ENCODE measurements at regions not wholly inside any gene's neighbourhood (a gene's known extent, or its start where the extent isn't known, plus 50 kb on each side); places are given as distances from the start of the nearest gene placed in this dataset.

DNA sequence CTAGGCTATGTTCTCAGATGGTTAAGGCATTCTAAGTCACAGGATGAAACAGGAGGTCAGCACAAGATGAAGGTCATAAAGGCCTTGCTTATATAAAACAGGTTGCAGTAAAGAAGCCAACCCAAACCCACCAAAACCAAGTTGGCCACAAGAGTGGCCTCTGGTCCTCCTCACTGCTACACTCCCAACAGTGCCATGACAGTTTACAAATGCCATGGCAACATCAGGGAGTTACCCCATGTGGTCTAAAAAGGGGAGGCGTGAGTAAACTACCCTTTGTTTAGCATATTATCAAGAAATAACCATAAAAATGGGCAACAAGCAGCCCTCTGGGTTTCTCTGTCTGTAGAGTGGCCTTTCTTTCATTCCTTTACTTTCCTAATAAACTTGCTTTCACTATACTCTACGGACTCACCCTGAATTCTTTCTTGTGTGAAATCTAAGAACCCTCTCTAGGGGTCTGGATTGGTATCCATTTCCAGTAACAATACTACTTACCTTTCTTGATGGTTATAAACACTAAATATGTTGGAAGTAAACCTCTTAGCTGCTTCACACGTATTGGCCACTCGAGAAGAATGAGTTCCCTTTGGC lies 1237.9 kb downstream of the FAM181B start:
- DNase-seq: no peak

DNA sequence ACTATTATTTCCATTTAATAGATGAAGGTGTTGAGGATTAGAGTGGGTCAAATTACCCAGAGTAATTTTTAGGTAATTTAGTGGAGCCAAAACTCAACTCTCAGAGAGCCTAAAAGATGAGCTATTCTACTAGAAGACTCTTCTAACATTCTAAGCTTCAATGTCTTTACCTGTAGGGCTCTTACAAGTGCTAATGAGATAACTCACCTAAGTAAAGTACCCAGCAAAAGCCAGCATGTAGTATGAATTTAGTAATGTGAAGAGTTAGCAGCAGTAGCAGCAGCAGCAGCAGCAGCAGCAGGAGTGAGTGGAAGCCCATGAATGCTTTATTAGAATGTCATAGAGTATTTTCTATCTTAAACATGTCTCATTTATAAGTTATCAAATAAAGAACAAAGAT lies 1239.2 kb downstream of the FAM181B start:
- no peak for DNase-seq

DNA sequence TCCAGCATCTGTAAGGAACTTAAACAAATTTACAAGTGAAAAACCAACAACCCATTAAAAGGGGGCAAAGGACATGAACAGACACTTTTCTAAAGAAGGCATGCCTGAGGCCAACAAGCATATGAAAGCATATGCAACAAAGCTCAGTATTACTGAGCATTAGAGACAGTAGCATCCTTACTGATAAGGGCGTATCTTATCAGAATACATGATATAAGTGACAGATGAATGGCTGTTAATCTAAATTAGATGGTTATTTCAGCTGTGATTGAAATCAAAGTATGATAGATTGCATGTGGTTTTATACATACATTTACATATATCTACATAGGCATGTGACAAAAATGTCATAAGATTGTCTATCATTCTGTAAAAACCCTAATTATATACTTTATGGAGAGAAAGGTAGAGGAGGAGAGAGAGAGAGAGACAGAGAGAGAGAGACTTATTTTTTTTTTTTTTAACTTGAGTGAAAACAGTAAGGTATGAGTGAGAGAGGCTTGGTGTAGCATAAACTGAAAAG lies 1240.7 kb downstream of the FAM181B start:
- no peak for DNase-seq

DNA sequence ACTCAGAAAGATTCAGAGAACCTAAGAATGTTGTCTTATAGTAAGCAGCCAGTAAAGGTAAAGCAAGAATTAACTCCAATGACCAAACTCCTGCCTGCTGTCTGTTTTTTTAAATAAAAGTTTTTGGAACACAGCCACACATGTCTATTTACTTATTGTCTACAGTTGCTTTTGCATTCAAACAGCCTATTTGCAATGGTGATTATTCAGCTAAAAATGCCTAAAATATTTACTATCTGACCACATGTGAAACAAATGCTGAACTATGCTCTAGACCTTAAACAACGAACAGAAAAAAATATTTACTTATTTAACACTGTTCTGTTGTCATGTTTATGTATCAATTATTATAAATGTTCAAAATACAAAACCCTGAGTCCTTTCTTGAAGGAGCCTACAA lies 1246.6 kb downstream of the FAM181B start:
- no peak for DNase-seq

DNA sequence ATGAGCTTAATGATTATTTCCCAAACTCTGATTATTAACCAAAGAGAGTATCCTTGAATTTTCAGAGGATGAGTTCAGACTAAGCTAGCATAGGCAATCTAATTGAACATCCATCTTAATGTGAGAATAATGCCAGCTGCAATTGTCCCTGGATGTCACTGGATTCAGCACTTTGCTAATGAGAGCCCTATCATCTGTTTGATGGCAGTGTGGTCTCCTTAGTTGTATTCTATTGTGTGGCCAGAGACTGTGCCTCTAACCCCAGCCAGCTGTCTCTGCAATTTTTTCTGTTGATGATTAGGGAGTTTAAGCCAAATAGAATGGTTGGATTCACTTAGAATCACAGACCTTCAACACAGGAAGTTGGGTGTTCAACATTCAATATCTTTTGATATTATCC lies 1249.5 kb downstream of the FAM181B start:
- no peak for DNase-seq

DNA sequence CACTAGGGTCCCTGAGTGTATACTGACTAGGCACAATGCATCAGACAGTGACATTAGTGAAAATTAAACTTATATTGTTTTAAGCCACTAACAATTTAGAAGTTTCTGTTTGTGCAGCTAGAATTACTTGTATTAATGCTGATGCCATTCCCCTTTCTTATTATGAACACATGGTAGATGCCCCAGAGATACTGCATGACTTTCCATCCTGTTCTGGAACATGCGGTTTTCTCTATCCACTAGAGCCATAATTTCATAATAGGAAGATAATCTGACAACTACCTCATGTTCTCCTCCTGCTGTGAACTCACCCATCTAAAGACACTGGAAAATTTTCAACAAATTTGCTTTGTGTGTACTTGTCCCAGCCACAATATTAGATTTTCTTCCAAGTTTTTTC lies 1256.4 kb downstream of the FAM181B start:
- DNase-seq: no peak

DNA sequence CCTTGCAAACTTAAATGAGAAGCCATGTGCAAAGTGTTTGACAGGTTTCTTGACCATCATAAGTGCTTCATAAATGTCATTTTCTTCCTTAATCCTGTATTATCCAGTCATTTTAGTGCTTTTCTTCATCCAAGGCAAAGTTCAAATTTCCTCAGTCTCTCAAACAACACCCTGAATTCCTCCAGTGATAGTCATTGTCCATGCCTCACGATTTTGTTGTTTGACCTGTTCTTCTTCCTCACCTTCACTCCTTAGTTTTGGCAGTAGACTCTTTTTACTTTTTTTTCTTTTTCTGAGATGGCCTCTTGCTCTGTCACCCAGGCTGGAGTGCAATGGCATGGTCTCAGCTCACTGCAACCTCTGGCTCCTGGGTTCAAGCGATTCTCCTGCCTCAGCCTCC lies 1257.3 kb downstream of the FAM181B start:
- DNase-seq: no peak

DNA sequence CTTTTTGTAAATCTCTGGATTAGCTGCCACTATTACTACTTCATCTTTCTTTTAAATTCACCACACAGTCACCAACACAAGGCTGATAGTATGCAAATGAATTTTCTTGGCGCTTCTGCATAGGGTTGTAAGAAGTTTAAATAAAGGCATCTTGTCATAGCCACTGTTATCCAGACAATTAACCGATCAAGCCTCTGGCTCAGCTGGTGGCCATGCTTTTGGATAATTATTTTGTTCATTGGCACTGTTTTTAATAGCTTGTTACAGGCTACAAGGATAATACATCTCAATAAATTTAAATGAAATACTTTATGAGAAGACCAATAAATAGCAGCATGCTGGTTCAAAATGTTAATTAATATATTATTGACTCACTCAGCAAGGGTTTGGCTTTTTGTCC lies 1261.0 kb downstream of the FAM181B start:
- DNase-seq: no peak

DNA sequence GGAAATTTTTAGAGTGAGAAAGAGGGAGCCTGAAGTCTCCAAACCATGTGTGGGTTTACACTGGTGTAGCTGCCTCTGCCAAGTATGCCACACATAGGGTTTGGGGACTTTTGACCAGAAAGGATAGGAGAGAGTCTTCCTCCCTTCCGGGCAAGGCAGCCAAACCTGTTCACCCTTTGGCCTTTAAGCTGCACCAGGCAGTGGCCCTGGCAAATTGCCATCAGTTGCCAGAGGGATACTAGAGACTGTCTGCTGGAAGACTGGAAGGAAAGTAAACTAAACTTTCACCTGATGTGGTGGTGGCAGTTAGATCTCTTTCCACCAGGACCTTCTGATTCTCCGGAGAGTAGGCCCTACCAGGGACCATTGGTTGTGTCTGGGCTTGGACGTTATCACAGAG lies 1263.2 kb downstream of the FAM181B start:
- no peak for DNase-seq

DNA sequence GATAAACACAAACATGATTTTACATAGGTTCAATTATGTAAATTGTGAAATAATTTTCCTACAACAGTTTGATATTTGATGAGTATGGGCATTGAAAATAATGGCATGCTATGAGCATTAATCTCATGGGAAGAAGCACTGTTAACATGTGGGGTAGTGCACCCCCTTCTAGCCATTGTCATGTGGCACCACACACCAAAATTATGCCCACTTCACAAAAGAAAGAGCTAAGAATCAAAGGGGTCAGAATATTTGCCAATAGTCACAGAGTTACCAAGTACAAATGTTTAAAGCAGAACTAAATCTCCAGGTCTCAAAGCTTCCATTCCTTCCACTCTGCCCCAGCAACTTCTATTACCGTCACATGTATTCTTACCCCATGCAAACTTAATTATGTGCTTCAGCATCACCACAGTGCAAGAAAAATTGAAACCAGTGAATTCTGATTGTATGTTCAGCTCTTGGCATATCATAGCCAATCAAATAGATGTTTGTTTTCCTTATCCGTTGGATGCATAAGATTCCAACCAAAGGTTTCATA lies 1273.8 kb downstream of the FAM181B start:
- DNase-seq: no peak

DNA sequence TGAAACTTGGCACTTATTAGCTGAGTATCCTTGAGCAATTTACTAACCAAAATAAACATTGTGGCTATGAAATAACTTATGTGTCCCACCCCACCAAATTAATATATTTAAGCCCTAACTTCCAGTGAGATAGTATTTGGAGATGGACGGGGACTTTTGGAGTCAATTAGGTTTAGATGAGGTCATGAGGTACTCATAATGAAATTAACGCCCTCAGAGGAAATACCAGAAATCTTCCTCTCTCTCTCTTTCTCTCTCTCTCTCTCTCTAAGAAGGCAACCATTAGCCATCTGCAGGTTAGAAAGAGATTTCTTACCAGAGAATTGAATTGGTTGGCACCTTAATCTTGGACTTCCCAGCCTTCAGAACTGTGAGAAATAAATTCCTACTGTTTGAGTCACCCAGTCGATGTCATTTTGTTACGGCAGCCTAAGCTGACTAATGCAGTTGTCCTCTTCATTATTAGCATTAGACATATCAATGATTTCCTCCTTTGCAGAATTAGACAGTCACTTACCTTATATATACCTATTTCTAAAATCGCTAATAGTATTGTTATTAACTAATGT lies 1284.0 kb downstream of the FAM181B start:
- DNase-seq: no peak

DNA sequence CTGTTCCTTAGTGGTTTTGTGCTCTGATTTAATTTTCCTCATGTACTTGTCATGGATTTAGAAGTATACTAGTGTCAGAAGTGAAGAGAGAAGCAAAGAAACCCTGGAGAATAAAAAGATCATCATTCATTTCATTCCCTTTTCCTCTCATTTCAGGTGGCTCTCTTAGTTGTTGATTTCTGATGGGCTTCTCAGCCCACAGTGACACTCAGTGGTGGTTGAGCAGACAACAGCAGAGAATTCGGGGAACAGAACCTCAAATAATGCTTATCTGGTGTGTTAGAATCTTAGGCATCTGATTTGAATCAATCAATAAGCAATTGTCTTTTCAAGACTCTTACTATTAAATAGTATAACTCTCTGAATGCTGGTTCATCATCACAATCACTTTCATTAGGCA lies 1289.4 kb downstream of the FAM181B start:
- DNase-seq: no peak

DNA sequence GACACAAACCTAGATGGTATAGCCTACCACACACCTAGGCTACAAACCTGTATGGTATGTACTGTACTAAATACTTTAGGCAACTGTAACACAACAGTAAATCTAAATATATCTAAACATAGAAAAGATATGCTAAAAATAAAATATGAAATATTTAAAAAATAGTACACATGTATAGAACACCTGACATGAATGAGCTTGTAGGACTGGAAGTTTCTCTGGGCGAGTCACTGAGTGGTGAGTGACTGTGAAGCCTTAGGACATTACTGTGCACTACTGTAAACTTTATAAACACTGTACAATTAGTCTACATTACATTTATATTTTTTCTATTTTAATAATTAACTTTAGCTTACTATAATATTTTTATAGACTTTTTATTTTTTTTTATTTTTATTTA lies 1301.3 kb downstream of the FAM181B start:
- no peak for DNase-seq

DNA sequence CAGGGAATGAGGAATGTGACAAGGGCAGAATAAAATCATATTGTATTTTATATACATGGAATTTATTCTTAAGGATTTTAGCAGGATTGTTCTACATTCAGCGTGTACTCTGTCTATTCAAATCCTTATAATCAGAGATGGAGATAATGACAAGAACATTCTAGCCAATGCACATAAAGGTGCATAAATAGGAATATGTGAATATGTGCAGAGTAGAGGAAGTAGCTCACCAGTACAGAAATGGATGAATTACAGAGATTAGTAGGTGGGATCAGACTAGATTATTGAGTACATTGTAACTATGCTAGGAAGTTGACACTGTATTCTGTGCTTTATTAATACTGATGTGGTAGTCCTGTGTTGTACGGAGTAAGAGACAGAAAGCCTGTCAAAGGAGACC lies 1308.8 kb downstream of the FAM181B start:
- no peak for DNase-seq

DNA sequence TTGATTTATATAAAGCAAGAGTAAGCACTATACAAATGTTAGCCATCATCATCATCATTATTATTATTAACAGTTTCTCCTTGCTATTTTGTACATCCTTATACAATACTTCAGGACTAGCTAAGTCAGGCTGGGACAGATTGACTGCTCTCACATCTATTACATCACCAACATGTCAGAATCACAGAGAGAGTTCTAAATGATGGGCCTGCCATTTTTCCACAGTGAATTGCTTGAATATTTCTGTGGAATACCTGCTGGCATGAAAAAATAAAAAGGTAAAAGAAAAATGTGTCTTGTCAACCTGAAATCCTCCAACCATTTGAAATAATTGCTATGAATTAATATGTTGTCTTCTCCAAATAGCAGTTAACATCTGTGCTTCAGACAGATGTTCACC lies 1311.3 kb downstream of the FAM181B start:
- DNase-seq: no peak

DNA sequence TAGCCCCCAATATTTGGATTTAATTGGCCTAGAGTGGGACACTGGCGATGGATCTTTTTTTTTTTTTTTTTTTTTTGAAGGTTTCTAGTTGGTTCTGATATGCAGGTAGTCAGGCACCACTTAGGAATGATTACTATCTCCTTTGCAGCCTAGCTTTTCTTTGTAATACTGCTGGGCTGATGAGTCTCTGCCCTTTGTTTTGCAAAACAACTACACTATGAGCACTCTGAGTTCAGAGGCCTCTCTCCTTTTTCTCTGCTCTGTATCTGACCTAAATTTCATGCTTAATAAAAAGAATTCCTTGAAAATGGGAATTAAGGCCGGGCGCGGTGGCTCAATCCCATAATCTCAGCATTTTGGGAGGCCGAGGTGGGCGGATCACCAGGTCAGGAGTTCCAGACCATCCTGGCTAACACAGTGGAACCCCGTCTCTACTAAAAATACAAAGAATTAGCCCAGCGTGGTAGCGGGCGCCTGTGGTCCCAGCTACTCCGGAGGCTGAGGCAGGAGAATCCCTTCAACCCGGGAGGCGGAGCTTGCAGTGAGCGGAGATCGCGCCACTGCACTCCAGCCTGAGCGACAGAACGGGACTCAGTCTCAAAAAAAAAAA lies 1312.3 kb downstream of the FAM181B start:
- no peak for DNase-seq

DNA sequence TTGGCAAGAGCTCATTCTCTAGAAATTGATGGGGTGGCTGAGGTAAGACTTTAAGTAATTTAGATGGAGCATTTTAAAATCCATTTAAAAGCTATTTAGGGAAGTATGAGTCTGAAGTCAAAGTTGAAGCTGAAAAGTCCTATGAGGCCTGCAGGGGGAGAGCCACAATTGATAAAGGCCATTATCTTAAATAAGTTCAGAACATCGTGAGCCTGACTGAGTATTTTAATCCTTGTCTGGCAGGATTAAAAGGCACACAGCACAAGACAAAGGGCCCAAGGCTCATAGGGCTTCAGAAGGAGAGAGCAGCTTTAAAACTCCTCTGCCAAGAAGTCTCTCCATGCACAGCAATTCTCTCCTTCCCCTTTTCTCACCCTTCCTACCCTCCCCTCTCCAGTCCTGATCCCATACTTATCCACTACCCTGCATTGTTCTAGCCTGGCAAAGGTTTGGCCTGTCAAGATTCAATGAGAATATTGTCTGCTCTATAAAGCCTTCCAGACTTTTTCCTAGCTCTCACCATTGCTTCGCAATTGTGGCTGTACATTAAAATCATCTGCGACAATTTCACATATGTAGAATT lies 1312.9 kb downstream of the FAM181B start:
- DNase-seq: no peak

DNA sequence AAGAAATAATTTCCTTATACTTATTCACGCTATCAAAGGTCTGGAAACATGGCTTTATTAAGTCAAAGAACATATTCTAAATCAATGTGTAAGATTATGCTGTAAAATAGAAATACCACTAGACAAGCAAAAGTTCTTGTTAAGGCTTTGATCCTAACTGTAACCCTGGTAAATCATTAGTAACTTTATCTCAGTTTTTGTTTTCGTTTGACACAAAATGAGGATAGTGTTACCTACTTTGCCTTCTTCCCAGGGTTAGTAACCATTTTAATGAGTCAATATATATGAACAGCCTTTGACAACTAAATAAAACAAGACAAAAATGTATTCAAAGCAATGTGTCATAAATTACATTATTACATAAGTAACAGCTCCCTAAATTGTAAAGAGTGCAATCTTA lies 1336.3 kb downstream of the FAM181B start:
- DNase-seq: no peak

DNA sequence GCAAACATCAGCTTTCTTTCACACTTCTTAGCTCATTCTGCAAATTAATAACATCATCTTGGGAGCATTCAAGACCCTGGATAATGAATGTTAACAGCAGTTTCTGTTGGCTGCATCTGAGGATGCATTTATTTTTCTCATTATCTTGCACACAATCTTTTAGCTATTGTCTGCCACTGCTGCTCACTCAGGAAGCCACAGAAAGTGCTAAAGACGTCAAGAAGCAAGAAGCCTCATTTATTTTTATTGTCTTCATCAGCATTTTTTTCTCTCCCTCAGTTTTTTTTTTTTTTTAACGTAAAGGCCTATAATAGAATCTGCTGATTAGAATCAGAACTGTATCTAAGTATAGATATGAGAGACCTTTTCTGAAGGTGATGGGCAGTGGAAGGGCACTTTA lies 1339.4 kb downstream of the FAM181B start:
- no peak for DNase-seq

DNA sequence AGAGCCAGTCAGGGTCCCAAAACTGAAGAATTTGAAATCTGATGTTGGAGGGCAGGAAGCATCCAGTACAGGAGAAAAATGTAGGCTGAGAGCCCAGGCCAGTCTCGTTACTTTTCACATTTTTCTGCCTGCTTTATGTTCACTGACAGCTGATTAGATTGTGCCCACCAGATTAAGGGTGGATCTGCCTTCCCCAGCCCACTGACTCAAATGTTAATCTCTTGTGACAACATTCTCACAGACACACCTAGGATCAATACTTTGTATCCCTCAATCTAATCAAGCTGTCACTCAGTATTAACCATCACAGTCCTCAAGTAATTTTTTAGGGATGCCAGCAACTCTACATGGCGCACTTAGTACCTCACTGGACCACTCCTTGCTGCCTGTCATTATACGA lies 1345.3 kb downstream of the FAM181B start:
- no peak for DNase-seq

DNA sequence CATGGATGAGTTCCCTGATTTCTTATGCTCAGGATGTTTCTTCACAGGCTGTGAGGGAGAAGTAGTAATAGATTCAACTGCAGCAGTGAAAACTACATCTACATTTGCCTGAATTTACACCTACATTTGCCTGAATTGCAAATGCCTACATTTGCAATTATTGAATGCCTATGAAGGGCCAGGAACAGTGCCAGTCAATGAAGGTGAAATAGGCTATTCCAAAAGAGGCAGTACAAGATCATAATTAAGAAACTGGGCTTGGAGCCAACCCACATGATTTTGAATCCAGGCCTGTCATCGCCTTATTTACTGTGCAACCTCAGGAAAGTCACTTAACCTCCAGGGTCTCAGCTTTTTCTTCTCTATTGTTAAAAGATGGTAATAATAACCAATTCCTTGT lies 1353.3 kb downstream of the FAM181B start:
- DNase-seq: no peak

DNA sequence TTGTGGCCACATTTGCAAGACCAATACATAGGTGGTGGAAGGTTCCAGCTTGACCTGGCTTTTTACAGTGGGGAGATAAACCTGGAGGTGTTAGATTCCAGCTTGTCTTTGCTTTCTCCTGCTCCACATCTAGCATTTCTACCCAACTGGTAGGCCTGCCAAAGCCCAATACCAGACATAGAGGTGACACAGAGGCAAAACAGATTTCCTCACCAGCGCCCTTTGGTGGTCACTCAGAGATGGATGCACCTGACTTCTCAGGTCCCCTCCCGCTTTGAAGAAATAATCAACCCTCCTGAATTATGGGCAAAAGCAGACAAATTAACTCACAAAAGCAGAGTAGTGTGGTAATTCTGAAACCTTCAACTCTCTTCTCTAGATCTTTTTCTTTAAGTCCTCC lies 1356.2 kb downstream of the FAM181B start:
- no peak for DNase-seq

DNA sequence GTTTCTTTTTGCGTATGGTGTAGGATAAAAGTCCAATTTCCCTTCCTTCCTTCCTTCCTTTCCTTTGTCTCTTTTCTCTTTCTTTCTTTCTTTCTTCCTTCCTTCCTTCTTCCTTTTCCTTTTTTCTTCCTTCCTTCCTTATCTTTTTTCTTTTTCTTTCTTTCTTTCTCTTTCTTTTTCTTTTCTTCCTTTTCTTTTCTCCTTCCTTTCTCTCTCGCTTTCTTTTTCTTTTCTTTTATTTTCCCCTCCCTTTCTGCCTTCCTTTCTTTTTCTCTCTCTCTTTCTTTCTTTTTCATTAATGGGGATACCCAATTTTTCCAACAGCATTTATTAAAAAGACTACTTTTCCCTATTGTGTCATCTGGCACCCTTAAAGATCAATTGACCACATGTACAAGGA lies 1359.7 kb downstream of the FAM181B start:
- DNase-seq: no peak

DNA sequence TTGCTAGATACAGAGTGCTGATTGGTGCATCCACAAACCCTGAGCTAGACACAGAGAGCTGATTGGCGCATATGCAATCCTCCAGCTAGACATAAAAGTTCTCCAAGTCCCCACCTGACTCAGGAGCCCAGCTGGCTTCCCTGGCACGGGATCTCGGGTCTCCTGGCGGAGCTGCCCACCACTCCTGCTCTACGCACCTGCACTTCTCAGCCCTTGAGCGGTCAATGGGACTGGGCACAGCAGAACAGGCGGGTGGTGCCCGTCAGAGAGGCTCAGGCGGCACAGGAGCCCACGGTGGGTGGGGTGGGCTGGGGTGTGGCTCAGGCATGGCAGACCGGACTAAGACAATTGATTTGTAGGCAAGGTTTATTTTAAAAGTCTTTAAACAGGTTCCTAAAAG lies 1365.5 kb downstream of the FAM181B start:
- DNase-seq: no peak
